ENCODE measurements at regions not wholly inside any gene's neighbourhood (a gene's known extent, or its start where the extent isn't known, plus 50 kb on each side); places are given as distances from the start of the nearest gene placed in this dataset.
"Not testable (repeated sequence)": the region's sequence is repeated elsewhere in the genome, so short reads cannot be mapped to it uniquely, and the experiment has no call there.

GRCh38 chr6:105545228-105545920, 142.5 kb upstream of the PREP start:
- Histone ChIP-seq H3K36me3 (ENCODE audit: insufficient read depth, low read length) (no peaks in the 10 kb centered on the region), H3K27me3 (ENCODE audit: insufficient read depth, low read length) (no peaks in the 10 kb centered on the region), H3K4me1 (ENCODE audit: insufficient read depth, low read length) (no peaks in the 10 kb centered on the region), H3K27ac (ENCODE audit: low read depth, low read length) (no peak overlapping the region), H3K9ac (ENCODE audit: low read depth, low read length) (no peak overlapping the region), H3K4me3 (ENCODE audit: low read length) (no peak overlapping the region), H3K9me3 (ENCODE audit: insufficient read depth, low read depth, low read length) (no peaks in the 10 kb centered on the region)
- 96% methylated on average over 4 of the region's 4 CpGs for WGBS

DNA sequence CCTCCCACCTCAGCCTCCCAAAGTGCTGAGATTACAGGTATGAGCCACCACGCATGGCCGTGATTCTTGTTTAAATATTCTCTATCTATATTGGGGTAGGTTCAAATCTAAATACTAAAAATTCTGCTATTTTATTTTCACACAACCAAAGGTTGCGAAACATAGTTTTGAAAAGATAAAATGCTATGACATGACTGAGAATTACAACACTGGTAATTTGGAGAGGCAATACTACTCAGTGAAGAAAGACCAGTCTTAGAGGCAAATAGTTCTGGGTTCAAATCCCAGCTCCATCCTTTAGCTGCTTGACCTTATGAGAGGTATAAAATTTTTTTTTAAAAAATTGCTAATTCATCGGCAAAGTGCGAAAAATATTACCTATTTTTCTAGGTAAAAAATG, 137.0 kb upstream of the PREP start:
- no peak overlapping the region for H3K9ac ChIP-seq (ENCODE audit: low read depth, low read length)
- H3K36me3 ChIP-seq (ENCODE audit: insufficient read depth, low read length) = no peaks in the 10 kb centered on the region
- WGBS = 100% methylated on average over 1 of the region's 5 CpGs
- H3K4me1 ChIP-seq (ENCODE audit: insufficient read depth, low read length) = no peaks in the 10 kb centered on the region
- no peak overlapping the region for H3K4me3 ChIP-seq (ENCODE audit: low read length)
- H3K27me3 ChIP-seq (ENCODE audit: insufficient read depth, low read length) = no peaks in the 10 kb centered on the region
- no peak overlapping the region for H3K27ac ChIP-seq (ENCODE audit: low read depth, low read length)
- H3K9me3 ChIP-seq (ENCODE audit: insufficient read depth, low read depth, low read length) = no peaks in the 10 kb centered on the region

DNA sequence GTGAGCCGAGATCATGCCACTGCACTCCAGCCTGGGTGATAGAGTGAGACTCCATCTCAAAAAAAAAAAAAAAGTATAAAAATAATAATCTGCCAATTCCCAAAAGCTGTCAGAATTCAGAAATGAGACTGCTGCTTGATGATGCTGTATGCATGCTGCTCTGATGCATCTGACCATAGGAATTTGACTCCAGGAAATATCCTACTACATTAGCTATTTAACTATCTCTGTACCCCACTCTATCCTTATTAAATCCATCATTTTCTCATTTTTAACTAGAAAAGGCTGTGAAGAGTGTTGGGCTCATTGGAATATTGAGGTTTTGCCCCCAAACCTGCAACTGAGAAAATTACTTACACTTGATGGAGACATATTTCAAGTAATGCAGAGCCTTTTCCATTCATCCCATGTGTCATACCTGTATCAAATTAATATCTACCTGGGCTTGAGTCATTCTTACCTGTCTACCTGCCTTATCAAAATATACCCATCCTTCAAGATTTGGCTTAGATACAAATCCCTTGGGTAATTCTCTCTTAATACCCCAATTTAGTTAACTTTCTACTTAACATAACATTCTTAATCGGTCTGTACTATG, 135.2 kb upstream of the PREP start:
- no peaks in the 10 kb centered on the region for H3K9me3 ChIP-seq (ENCODE audit: insufficient read depth, low read depth, low read length)
- no peak overlapping the region for H3K4me3 ChIP-seq (ENCODE audit: low read length)
- no peaks in the 10 kb centered on the region for H3K27me3 ChIP-seq (ENCODE audit: insufficient read depth, low read length)
- H3K36me3 ChIP-seq (ENCODE audit: insufficient read depth, low read length) = no peaks in the 10 kb centered on the region
- H3K4me1 ChIP-seq (ENCODE audit: insufficient read depth, low read length) = no peaks in the 10 kb centered on the region
- no peak overlapping the region for H3K27ac ChIP-seq (ENCODE audit: low read depth, low read length)
- WGBS = 88% methylated on average over 2 of the region's 2 CpGs
- no peak overlapping the region for H3K9ac ChIP-seq (ENCODE audit: low read depth, low read length)

DNA sequence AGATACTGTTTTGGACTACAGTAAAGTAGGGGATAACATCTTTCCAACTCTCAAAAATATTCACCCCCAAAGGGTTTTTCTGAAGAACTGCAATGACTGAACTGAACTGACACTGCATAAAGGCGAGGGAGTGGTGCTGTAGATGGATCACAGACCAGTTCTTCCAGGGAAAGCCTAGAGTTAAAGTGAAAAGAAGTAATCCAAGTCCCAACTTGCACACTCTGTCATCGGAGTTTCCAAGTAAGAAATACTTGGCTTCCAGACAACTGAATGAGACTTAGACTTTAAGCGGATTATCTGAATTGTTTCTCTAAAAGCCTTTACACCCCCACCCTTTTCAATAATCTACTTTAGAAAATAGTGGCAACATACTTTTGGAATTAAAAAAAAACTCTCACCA, 134.1 kb upstream of the PREP start:
- Histone ChIP-seq H3K36me3 (ENCODE audit: insufficient read depth, low read length) (no peaks in the 10 kb centered on the region), H3K27me3 (ENCODE audit: insufficient read depth, low read length) (no peaks in the 10 kb centered on the region), H3K4me3 (ENCODE audit: low read length) (no peak overlapping the region), H3K9ac (ENCODE audit: low read depth, low read length) (no peak overlapping the region), H3K27ac (ENCODE audit: low read depth, low read length) (no peak overlapping the region), H3K9me3 (ENCODE audit: insufficient read depth, low read depth, low read length) (no peaks in the 10 kb centered on the region), H3K4me1 (ENCODE audit: insufficient read depth, low read length) (no peaks in the 10 kb centered on the region)
- WGBS = 87% methylated on average over 3 of the region's 3 CpGs

- Histone ChIP-seq H3K4me3 (ENCODE audit: low read length) (no peak overlapping the region), H3K4me1 (ENCODE audit: insufficient read depth, low read length) (no peaks in the 10 kb centered on the region), H3K9ac (ENCODE audit: low read depth, low read length) (no peak overlapping the region), H3K9me3 (ENCODE audit: insufficient read depth, low read depth, low read length) (no peaks in the 10 kb centered on the region), H3K27me3 (ENCODE audit: insufficient read depth, low read length) (no peaks in the 10 kb centered on the region), H3K27ac (ENCODE audit: low read depth, low read length) (no peak overlapping the region), H3K36me3 (ENCODE audit: insufficient read depth, low read length) (no peaks in the 10 kb centered on the region)
- WGBS = 90% methylated on average over 3 of the region's 3 CpGs
Observed at GRCh38 chr6:105533301-105533700, 130.4 kb upstream of the PREP start.

- Histone ChIP-seq H3K36me3 (ENCODE audit: insufficient read depth, low read length) (no peaks in the 10 kb centered on the region), H3K9ac (ENCODE audit: low read depth, low read length) (no peak overlapping the region), H3K4me3 (ENCODE audit: low read length) (no peak overlapping the region), H3K27ac (ENCODE audit: low read depth, low read length) (no peak overlapping the region), H3K4me1 (ENCODE audit: insufficient read depth, low read length) (no peaks in the 10 kb centered on the region), H3K9me3 (ENCODE audit: insufficient read depth, low read depth, low read length) (no peaks in the 10 kb centered on the region), H3K27me3 (ENCODE audit: insufficient read depth, low read length) (no peaks in the 10 kb centered on the region)
- WGBS = 93% methylated on average over 2 of the region's 2 CpGs
Observed at GRCh38 chr6:105526225-105526872, 123.5 kb upstream of the PREP start.

DNA sequence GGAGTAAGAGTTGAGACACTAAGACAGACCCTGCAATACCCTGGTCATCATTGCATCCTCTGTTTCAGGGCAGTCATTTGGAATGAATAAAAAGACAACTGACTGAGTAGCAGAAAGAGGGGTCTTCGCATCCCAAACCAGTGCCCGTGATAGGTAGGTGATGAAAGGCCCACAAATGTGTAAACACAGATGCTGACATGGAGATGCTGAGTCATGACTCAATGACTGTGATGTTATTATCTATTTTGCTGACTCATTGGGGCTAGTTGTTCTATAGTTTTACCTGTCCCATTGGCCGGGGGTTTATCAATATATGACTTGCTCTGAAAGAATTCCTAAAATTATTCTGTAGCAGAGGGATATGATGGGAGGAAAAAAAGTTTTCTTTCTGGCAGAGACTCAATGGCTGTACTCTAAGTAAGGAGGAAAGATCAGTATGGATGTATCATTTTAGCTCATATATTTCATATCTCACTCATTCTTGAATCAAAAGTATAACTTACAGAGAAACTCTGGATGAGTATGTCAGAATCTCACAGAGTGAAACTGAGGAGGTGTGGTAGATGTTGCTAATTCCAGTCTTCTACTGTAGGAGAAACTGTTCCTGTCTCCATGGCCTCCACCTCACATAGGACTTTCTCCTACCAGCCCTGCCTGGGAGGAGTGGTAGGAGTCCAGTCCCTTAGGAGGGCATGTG, 119.9 kb upstream of the PREP start:
- Histone ChIP-seq H3K27me3 (ENCODE audit: insufficient read depth, low read length) (no peaks in the 10 kb centered on the region), H3K27ac (ENCODE audit: low read depth, low read length) (no peak overlapping the region), H3K36me3 (ENCODE audit: insufficient read depth, low read length) (no peaks in the 10 kb centered on the region), H3K9me3 (ENCODE audit: insufficient read depth, low read depth, low read length) (no peaks in the 10 kb centered on the region), H3K4me3 (ENCODE audit: low read length) (no peak overlapping the region), H3K9ac (ENCODE audit: low read depth, low read length) (no peak overlapping the region), H3K4me1 (ENCODE audit: insufficient read depth, low read length) (no peaks in the 10 kb centered on the region)
- 91% methylated on average over 3 of the region's 3 CpGs for WGBS

- H3K4me3 ChIP-seq (ENCODE audit: low read length) = no peak overlapping the region
- H3K4me1 ChIP-seq (ENCODE audit: insufficient read depth, low read length) = no peaks in the 10 kb centered on the region
- no peaks in the 10 kb centered on the region for H3K27me3 ChIP-seq (ENCODE audit: insufficient read depth, low read length)
- H3K36me3 ChIP-seq (ENCODE audit: insufficient read depth, low read length) = no peaks in the 10 kb centered on the region
- H3K27ac ChIP-seq (ENCODE audit: low read depth, low read length) = no peak overlapping the region
- H3K9me3 ChIP-seq (ENCODE audit: insufficient read depth, low read depth, low read length) = no peaks in the 10 kb centered on the region
- no peak overlapping the region for H3K9ac ChIP-seq (ENCODE audit: low read depth, low read length)
- 97% methylated on average over 3 of the region's 3 CpGs for WGBS
Observed at GRCh38 chr6:105519954-105520353, 117.1 kb upstream of the PREP start.

DNA sequence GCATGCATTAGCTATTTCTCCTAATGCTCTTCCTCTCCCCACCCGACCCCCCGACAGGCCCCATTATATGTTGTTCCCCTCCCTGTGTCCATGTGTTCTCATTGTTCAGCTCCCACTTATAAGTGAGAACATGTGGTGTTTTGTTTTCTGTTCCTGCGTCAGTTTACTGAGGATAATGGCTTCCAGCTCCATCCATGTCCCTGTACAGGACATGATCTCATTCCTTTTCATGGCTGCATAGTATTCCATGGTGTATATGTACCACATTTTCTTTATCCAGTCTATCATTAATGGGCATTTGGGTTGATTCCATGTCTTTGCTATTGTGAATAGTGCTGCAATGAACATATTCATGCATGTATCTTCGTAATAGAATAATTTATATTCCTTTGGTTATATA, 116.1 kb upstream of the PREP start:
- WGBS = 80% methylated on average over 3 of the region's 4 CpGs

DNA sequence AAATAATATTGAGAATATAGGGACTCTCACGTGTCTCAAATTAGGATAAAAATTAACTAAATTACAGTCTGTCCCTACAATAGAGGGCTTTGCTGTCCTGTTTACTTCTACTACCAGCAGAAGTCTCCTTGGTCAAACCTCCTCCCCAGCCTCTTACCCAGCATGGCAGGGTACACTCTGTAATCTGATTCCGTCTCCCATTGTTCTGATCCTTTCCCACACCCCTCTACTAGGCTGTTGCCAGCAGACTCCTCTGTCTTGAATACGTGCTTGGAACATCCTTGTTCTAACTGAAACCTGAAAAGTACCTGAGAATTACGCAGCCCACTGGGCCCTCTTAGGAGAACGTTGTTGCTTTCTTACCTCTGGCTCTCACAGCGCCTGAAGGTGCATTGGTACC, 112.2 kb upstream of the PREP start:
- H3K27me3 ChIP-seq (ENCODE audit: insufficient read depth, low read length) = no peaks in the 10 kb centered on the region
- H3K36me3 ChIP-seq (ENCODE audit: insufficient read depth, low read length) = no peaks in the 10 kb centered on the region
- no peaks in the 10 kb centered on the region for H3K9me3 ChIP-seq (ENCODE audit: insufficient read depth, low read depth, low read length)
- H3K4me3 ChIP-seq (ENCODE audit: low read length) = no peak overlapping the region
- no peak overlapping the region for H3K27ac ChIP-seq (ENCODE audit: low read depth, low read length)
- H3K4me1 ChIP-seq (ENCODE audit: insufficient read depth, low read length) = no peaks in the 10 kb centered on the region
- H3K9ac ChIP-seq (ENCODE audit: low read depth, low read length) = no peak overlapping the region
- WGBS = 79% methylated on average over 6 of the region's 6 CpGs

More for the DNA sequence above, 116.1 kb upstream of the PREP start:
- H3K4me1 ChIP-seq (ENCODE audit: insufficient read depth, low read length); H3K9ac ChIP-seq (ENCODE audit: low read depth, low read length); H3K27ac ChIP-seq (ENCODE audit: low read depth, low read length); H3K27me3 ChIP-seq (ENCODE audit: insufficient read depth, low read length); H3K9me3 ChIP-seq (ENCODE audit: insufficient read depth, low read depth, low read length); H3K36me3 ChIP-seq (ENCODE audit: insufficient read depth, low read length); H3K4me3 ChIP-seq (ENCODE audit: low read length): not testable (repeated sequence)

DNA sequence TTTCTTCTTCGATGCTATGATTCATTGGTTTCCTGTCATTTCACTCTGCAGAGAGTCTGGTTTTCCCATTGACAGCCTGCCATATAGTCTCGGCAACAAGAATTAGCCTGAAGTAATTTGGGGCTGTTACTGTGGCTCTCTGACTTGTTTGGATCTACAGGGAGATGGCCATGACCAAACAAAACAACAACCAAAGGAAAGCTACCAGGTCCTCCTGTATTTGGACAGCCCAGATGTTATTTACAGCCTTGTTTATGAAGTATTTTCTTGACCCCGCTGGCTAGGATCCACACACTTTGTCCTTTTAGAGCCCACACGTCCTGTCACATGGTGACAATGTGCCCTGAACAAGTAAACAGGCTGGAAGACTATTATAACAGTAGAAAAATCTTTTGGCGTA, 111.4 kb upstream of the PREP start:
- H3K36me3 ChIP-seq (ENCODE audit: insufficient read depth, low read length) = no peaks in the 10 kb centered on the region
- no peak overlapping the region for H3K9ac ChIP-seq (ENCODE audit: low read depth, low read length)
- no peak overlapping the region for H3K27ac ChIP-seq (ENCODE audit: low read depth, low read length)
- H3K27me3 ChIP-seq (ENCODE audit: insufficient read depth, low read length) = no peaks in the 10 kb centered on the region
- no peaks in the 10 kb centered on the region for H3K9me3 ChIP-seq (ENCODE audit: insufficient read depth, low read depth, low read length)
- no peak overlapping the region for H3K4me3 ChIP-seq (ENCODE audit: low read length)
- no peaks in the 10 kb centered on the region for H3K4me1 ChIP-seq (ENCODE audit: insufficient read depth, low read length)
- 98% methylated on average over 5 of the region's 5 CpGs for WGBS

Measured in HUES64 (cell line).